Heart left ventricle (tissue), 16 donors: ENCODE measurements at regions not wholly inside any gene's neighbourhood (a gene's known extent, or its start where the extent isn't known, plus 50 kb on each side); places are given as distances from the start of the nearest gene placed in this dataset.

Source experiments
- ATAC-seq, 4 donors: fragments of 200-7000 bp; cut with Tn5 transposase; one replicate each; pipeline ENCODE4 v1.9.1; 2020 to 2022; ENCODE audit warnings: moderate library complexity in 4 of 4, mild to moderate bottlenecking in 3 of 4, moderate number of reproducible peaks in 1 of 4
- DNase-seq, 5 donors: peaks; one replicate each; pipeline ENCODE4 v3.0.0-alpha.2; 2020
- H3K27ac ChIP-seq, 12 donors: fragments of 200-600 bp; sonication (generic) in 4 of 12; one replicate each; pipeline versions ENCODE4 v1.5.0 to v1.8.0; 2016 to 2022; ENCODE audit warnings: mild to moderate bottlenecking in 2 of 12
- H3K27me3 ChIP-seq, 9 donors: fragments of 200-600 bp; sonication (generic) in 2 of 9; one replicate each; pipeline versions ENCODE4 v1.5.1 to v1.8.0; 2016 to 2022; ENCODE audit warnings: mild to moderate bottlenecking in 3 of 9
- H3K36me3 ChIP-seq, 9 donors: fragments of 200-600 bp; sonication (generic) in 2 of 9; one replicate each; pipeline versions ENCODE4 v1.5.0 to v1.8.0; 2018 to 2022; ENCODE audit warnings: mild to moderate bottlenecking in 2 of 9
- H3K4me1 ChIP-seq, 12 donors: fragments of 200-600 bp; sonication (generic) in 4 of 12; one replicate each; pipeline versions ENCODE4 v1.5.0 to v1.8.0; 2016 to 2022; ENCODE audit warnings: mild to moderate bottlenecking in 3 of 12
- H3K4me3 ChIP-seq, 12 donors: fragments of 200-600 bp; sonication (generic) in 4 of 12; one replicate each; pipeline versions ENCODE4 v1.5.0 to v1.8.0; 2017 to 2022; ENCODE audit warnings: mild to moderate bottlenecking in 9 of 12, moderate library complexity in 4 of 12
- H3K9me3 ChIP-seq, 12 donors: fragments of 200-600 bp; sonication (generic) in 4 of 12; one replicate each; pipeline versions ENCODE4 v1.5.0 to v1.8.0; 2016 to 2022; ENCODE audit warnings: mild to moderate bottlenecking in 1 of 12
- CTCF ChIP-seq, 12 donors: fragments of 200-600 bp; sonication (generic) in 4 of 12; IDR thresholded peaks; one replicate each; pipeline versions ENCODE4 v1.5.0 to v1.8.0; 2018 to 2022; ENCODE audit warnings: antibody characterized with exemption in 12 of 12, mild to moderate bottlenecking in 5 of 12
- POLR2A ChIP-seq, 2 donors: fragments of 450-650 bp; IDR thresholded peaks; one replicate each; pipeline ENCODE4 v1.6.1; 2017; ENCODE audit warnings: antibody characterized with exemption in 2 of 2, mild to moderate bottlenecking in 2 of 2, moderate library complexity in 2 of 2
- WGBS, 4 donors: extraction: QIAGEN DNeasy Blood & Tissue Kit in 2 of 4; methylation state at CpG; one replicate each; pipeline versions ENCODE4 v1.1.5 to v1.1.7; 2013 to 2018; 5-methylcytosine and 5-hydroxymethylcytosine counted together
- intact Hi-C, 10 donors: fragments of 100-400 bp; cut with DNase I; formaldehyde crosslinking; loops; one replicate each; pipeline versions ENCODE4 v1.11.1 to v1.14.2; 2022
- donor health status: ischemic (EF 13 %, LVEDD 7.1; RV severe dilation, severe dysfunction).
- donor health status: healthy with polysubstance abuse.
- donor health status: DM: no; HTN: yes; CAD: no.
- donor health status: DM: no; HTN: no; CAD: no.
- donor health status: ischemic (EF 25% LVEDD 6.9; RV normal size, moderate dysfunction).
- donor health status: ischemic (EF 25% LVEDD 5.7; RV mildly dilated, moderate dysfunction).
- donor health status: healthy.
- donor health status: DM: yes; HTN: yes; CAD: no.
- donor health status: ischemic (EF 35%, LVEDD 5.7; RV mildly dilated, moderate dysfunction).
- donor health status: nonischemic (EF 11% LVEDD 7.7; RV severe dilation, severe dysfunction).
- donor health status: DM: yes; HTN: yes; CAD: no.
- donor health status: PGD.
- donor health status: ischemic (EF 29% LVEDD 5.4; RV normal size, mild dysfunction).
- donor health status: nonischemic (EF 23%, LVEDD 6.1; RV moderate dilation, normal function).

GRCh38 chr6:106735828-106736227 lies 106.5 kb downstream of the QRSL1 start:
- no peaks in the 10 kb centered on the region for H3K36me3 ChIP-seq
- TF ChIP-seq CTCF (IDR thresholded peaks at IDR 0.05) (no peak), POLR2A (IDR thresholded peaks at IDR 0.05) (no peak)
- no peaks in the 10 kb centered on the region for H3K27me3 ChIP-seq
- no peak overlapping the region for H3K4me3 ChIP-seq
- intact Hi-C loops: no loop called here
- ATAC-seq: no peak
- DNase-seq: no peak
- H3K4me1 ChIP-seq: peaks cover 0 to 9% (median 0%) of the 10 kb centered on the region in 12 donors
- H3K27ac ChIP-seq: no peak overlapping the region
- H3K9me3 ChIP-seq: peaks cover 0 to 10% (median 4%) of the 10 kb centered on the region in 12 donors

- Histone ChIP-seq H3K27ac (no peak overlapping the region), H3K4me1 (peaks cover 0 to 9% (median 0%) of the 10 kb centered on the region in 12 donors), H3K36me3 (no peaks in the 10 kb centered on the region), H3K9me3 (peaks cover 0 to 10% (median 4%) of the 10 kb centered on the region in 12 donors), H3K27me3 (no peaks in the 10 kb centered on the region), H3K4me3 (no peak overlapping the region)
- intact Hi-C loops: no loop called here
- WGBS, 4 donors: 64 to 73% (median 67%) methylated on average over 3 of the region's 3 CpGs
- TF ChIP-seq POLR2A (IDR thresholded peaks at IDR 0.05) (no peak), CTCF (IDR thresholded peaks at IDR 0.05) (no peak)
- ATAC-seq (no peak), DNase-seq (no peak)
Measured at GRCh38 chr6:106735136-106735633, 105.8 kb downstream of the QRSL1 start.

GRCh38 chr6:106733386-106733785 lies 104.0 kb downstream of the QRSL1 start:
- H3K4me1 ChIP-seq: no peaks in the 10 kb centered on the region
- no peaks in the 10 kb centered on the region for H3K27me3 ChIP-seq
- intact Hi-C loops: no loop called here
- H3K4me3 ChIP-seq: no peak overlapping the region
- TF ChIP-seq CTCF (IDR thresholded peaks at IDR 0.05): no peak
- TF ChIP-seq POLR2A (IDR thresholded peaks at IDR 0.05): no peak
- DNase-seq (no peak), ATAC-seq (no peak)
- no peak overlapping the region for H3K27ac ChIP-seq
- H3K36me3 ChIP-seq: no peaks in the 10 kb centered on the region
- peaks cover 0 to 10% (median 4%) of the 10 kb centered on the region in 12 donors for H3K9me3 ChIP-seq
- WGBS, 4 donors: 79 to 85% (median 81%) methylated on average over 2 of the region's 2 CpGs

GRCh38 chr6:106732376-106732940 lies 103.1 kb downstream of the QRSL1 start:
- 85 to 95% (median 89%) methylated on average over 7 of the region's 7 CpGs for WGBS, 4 donors
- no peaks in the 10 kb centered on the region for H3K4me1 ChIP-seq
- H3K27ac ChIP-seq: no peak overlapping the region
- intact Hi-C loops: no loop called here
- peaks cover 0 to 10% (median 4%) of the 10 kb centered on the region in 12 donors for H3K9me3 ChIP-seq
- no peaks in the 10 kb centered on the region for H3K36me3 ChIP-seq
- no peak for ATAC-seq
- H3K27me3 ChIP-seq: no peaks in the 10 kb centered on the region
- no peak overlapping the region for H3K4me3 ChIP-seq
- TF ChIP-seq CTCF (IDR thresholded peaks at IDR 0.05) (no peak), POLR2A (IDR thresholded peaks at IDR 0.05) (no peak)
- DNase-seq: no peak
